ENCODE measurements at regions not wholly inside any gene's neighbourhood (a gene's known extent, or its start where the extent isn't known, plus 50 kb on each side); places are given as distances from the start of the nearest gene placed in this dataset.
"Not testable (repeated sequence)": the region's sequence is repeated elsewhere in the genome, so short reads cannot be mapped to it uniquely, and the experiment has no call there.

DNA sequence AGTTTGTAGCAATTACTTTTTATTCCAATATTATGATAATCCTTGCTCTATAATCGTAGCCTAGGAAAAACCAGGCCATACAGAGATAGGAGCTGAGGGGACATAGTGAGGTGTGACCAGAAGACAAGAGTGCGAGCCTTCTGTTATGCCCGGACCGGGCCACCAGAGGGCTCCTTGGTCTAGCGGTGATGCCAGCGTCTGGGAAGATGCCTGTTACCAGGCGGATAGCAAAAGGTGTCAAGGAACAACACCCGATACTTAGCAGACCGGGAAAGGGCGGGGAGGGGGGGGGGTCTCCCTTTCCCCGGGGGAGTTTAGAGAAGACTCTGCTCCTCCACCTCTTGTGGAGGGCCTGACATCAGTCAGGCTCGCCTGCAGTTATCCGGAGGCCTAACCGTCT, 67.1 kb upstream of the MUC20 start:
- peak; percentile 18 for DNase-seq
- H3K4me3 ChIP-seq, result not testable (repeated sequence)

DNA sequence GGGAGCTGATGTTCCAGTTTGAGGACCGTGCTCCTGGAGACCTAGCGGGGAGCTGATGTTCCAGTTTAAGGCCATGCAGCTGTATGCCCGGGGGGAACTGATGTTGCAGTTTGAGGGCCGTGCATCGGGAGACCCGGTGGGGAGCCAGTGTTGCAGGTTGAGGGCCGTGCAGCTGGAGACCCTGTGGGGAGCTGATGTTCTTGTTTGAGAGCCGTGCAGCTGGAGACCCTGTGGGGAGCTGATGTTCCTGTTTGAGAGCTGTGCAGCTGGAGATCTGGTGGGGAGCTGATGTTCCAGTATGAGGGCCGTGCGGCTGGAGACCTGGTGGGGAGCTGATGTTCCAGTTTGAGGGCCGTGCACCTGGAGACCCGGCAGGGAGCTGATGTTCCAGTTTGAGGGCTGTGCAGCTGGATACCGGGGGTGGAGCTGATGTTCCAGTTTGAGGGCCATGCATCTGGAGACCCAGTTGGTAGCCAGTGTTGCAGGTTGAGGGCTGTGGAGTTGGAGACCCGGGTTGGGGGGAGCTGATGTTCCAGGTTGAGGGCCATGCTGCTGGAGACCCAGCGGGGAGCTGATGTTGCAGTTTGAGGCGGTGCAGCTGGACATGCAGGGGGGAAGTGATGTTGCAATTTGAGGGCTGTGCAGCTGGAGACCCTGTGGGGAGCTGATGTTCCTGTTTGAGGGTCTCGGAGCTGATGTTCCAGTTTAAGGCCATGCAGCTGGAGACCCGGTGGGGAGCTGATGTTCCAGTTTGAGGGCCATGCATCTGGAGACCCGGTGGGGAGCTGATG, 64.4 kb upstream of the APOD start:
- in situ Hi-C loops (cut with MboI; ENCODE audit: low pct_ligation_motif_present in 1 of 4, low pct_unique_long_range_greater_than_20kb in 1 of 4, low sequenced_read_pairs in 3 of 4); H3K36me3 ChIP-seq; H3K27me3 ChIP-seq; intact Hi-C loops (cut with DNase I; ENCODE audit: low total_unique reads); H3K4me3 ChIP-seq; H3K4me1 ChIP-seq; H3K9me3 ChIP-seq; H3K27ac ChIP-seq; DNase-seq: not testable (repeated sequence)
- WGBS, 2 donors (ENCODE audit: low coverage in 1 of 2), result 97% methylated on average over 16 of the region's 19 CpGs; no CpG with 5 or more reads in 1 of the 2 donors

More for the DNA sequence above, 67.1 kb upstream of the MUC20 start:
- intact Hi-C loops (cut with DNase I; ENCODE audit: low total_unique reads); H3K4me1 ChIP-seq; H3K36me3 ChIP-seq; H3K27ac ChIP-seq; H3K9me3 ChIP-seq; in situ Hi-C loops (cut with MboI; ENCODE audit: low pct_ligation_motif_present in 1 of 4, low pct_unique_long_range_greater_than_20kb in 1 of 4, low sequenced_read_pairs in 3 of 4); H3K27me3 ChIP-seq: not testable (repeated sequence)
- no CpG with 5 or more reads among the region's 14 CpGs for WGBS, 2 donors (ENCODE audit: low coverage in 1 of 2)
- TF ChIP-seq, protein P1, sequence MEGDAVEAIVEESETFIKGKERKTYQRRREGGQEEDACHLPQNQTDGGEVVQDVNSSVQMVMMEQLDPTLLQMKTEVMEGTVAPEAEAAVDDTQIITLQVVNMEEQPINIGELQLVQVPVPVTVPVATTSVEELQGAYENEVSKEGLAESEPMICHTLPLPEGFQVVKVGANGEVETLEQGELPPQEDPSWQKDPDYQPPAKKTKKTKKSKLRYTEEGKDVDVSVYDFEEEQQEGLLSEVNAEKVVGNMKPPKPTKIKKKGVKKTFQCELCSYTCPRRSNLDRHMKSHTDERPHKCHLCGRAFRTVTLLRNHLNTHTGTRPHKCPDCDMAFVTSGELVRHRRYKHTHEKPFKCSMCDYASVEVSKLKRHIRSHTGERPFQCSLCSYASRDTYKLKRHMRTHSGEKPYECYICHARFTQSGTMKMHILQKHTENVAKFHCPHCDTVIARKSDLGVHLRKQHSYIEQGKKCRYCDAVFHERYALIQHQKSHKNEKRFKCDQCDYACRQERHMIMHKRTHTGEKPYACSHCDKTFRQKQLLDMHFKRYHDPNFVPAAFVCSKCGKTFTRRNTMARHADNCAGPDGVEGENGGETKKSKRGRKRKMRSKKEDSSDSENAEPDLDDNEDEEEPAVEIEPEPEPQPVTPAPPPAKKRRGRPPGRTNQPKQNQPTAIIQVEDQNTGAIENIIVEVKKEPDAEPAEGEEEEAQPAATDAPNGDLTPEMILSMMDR (IDR thresholded peaks at IDR 0.05), result peak in 4 of 5 experiments; percentile 7 to 81 (median 32)

DNA sequence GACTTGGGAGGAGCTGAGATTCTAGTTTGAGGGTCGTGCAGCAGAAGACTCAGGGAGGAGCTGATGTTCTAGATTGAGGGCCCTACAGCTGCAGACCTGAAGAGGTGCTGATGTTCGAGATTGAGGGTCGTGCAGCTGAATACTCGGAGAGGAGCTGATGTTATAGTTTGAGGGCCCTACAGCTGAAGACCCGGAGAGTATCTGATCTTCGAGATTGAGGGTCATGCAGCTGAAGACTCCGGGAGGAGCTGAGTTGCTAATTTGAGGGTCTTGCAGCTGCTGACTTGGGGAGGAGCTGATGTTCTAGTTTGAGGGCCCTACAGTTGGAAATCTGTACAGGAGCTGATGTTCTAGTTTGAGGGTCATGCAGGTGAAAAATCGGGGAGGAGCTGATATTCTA, 62.1 kb upstream of the APOD start:
- H3K36me3 ChIP-seq; H3K4me1 ChIP-seq; H3K9me3 ChIP-seq; H3K27ac ChIP-seq; in situ Hi-C loops (cut with MboI; ENCODE audit: low pct_ligation_motif_present in 1 of 4, low pct_unique_long_range_greater_than_20kb in 1 of 4, low sequenced_read_pairs in 3 of 4); DNase-seq; H3K27me3 ChIP-seq; intact Hi-C loops (cut with DNase I; ENCODE audit: low total_unique reads); H3K4me3 ChIP-seq: not testable (repeated sequence)
- 90% methylated on average over 8 of the region's 8 CpGs; no CpG with 5 or more reads in 1 of the 2 donors for whole genome bisulfite sequencing, 2 donors (ENCODE audit: low coverage in 1 of 2)

DNA sequence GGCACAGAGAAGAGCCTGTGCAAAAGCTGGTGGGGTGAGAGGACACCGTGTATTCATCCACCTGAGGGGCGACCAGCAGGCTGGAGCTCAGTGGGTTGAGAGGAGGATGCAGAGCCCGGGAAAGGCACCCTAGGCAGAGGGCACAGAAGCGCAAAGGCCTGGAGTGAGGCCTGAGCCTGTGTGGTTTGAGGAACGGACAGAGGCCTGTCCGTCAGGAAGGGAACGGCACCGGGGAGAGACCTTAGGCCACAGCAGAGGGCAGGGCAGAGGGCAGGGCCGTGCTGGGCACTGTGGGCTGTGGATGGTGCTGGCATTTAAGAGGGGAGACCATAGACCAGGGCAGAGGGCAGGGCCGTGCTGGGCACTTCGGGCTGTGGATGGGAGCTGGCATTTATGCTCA, 59.5 kb upstream of the APOD start:
- H3K4me1 ChIP-seq; intact Hi-C loops (cut with DNase I; ENCODE audit: low total_unique reads); H3K4me3 ChIP-seq; H3K36me3 ChIP-seq; DNase-seq; H3K27ac ChIP-seq; H3K27me3 ChIP-seq; in situ Hi-C loops (cut with MboI; ENCODE audit: low pct_ligation_motif_present in 1 of 4, low pct_unique_long_range_greater_than_20kb in 1 of 4, low sequenced_read_pairs in 3 of 4); H3K9me3 ChIP-seq: not testable (repeated sequence)
- 86 to 100% methylated on average over 3 to 10 of the region's 11 CpGs for WGBS, 2 donors (ENCODE audit: low coverage in 1 of 2)

DNA sequence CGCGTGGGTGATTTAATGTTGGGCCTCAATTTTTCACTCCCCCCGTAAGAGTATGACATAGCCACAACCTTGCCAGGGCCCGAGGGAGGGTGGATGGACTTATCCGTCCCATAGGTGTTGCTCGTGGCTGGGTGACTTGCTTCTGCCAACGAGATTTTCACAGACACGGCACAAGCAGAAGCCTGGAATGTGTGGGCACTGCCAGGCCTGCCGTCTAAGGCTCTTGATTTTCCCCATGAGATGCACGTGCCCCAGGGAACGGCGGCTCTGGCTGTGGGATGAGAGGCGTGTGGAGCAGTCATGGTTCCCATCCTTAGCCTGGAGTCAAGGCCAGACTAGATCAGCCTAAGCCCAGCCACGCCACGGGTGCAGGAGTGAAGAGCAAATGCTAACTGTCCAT, 58.6 kb upstream of the APOD start:
- H3K9me3 ChIP-seq; DNase-seq; H3K36me3 ChIP-seq; intact Hi-C loops (cut with DNase I; ENCODE audit: low total_unique reads); H3K4me3 ChIP-seq; H3K4me1 ChIP-seq; H3K27me3 ChIP-seq; H3K27ac ChIP-seq; in situ Hi-C loops (cut with MboI; ENCODE audit: low pct_ligation_motif_present in 1 of 4, low pct_unique_long_range_greater_than_20kb in 1 of 4, low sequenced_read_pairs in 3 of 4): not testable (repeated sequence)
- WGBS, 2 donors (ENCODE audit: low coverage in 1 of 2), result 90 to 92% methylated on average over 2 to 15 of the region's 15 CpGs

DNA sequence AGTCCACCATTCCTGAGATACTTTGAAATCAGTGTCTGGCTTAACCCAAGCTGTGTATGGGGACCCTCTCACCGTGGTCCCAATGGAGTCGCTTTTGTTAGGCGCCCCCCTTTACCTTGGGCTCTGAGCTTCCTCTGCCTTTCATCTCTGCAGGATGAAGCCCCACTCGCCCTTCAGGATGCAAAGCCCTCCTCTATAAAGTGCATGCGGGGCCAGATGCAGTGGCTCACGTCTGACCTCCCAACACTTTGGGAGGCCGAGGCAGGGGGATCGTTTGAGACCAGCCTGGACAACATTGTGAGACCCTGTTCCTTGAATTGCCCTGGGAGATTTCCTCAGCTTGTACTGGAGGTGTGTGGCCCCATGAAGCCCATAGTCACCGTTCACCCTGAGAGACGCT, 54.7 kb upstream of the APOD start:
- intact Hi-C loops (cut with DNase I; ENCODE audit: low total_unique reads); H3K4me3 ChIP-seq; H3K27ac ChIP-seq; in situ Hi-C loops (cut with MboI; ENCODE audit: low pct_ligation_motif_present in 1 of 4, low pct_unique_long_range_greater_than_20kb in 1 of 4, low sequenced_read_pairs in 3 of 4); H3K9me3 ChIP-seq; H3K27me3 ChIP-seq; H3K36me3 ChIP-seq; H3K4me1 ChIP-seq; DNase-seq: not testable (repeated sequence)
- WGBS, 2 donors (ENCODE audit: low coverage in 1 of 2), result 96% methylated on average over 10 of the region's 10 CpGs; no CpG with 5 or more reads in 1 of the 2 donors

DNA sequence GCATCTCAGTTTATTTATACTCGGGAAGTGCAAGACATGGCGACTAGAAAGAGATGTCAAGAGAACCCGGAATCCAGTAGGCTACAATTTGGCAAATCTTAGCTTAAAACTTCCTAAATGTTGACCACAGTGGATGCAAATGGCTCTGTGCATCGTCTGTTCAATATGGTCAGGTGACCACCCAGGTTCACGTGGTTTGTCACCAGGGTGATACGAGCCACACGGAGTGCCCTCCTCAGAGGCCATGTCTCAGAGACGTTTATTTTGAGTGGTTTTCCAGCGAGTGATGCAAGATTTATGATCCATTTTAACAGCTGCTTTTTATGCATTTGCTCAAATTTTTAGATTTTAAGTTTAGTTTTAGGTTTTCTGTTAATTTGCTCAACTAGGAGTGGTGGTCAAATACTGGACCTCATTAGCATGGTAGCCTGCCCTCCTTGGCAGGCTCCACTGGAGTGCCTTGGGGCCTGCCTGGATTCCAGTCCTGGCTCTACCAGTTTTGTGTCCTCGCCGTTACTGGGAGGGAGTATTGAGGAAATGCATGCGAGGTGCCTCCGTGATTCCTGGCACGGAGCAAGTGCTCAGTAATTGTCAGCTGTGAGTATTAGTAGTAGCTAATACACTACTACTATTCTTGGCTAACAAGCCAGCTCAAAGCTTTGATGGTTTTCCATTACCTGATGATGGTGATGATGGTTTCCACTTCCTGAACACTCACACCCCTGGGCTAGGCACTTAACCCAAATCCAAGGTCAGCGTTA, 53.9 kb upstream of the APOD start:
- H3K9me3 ChIP-seq; H3K27ac ChIP-seq; H3K4me3 ChIP-seq; H3K27me3 ChIP-seq; H3K4me1 ChIP-seq; in situ Hi-C loops (cut with MboI; ENCODE audit: low pct_ligation_motif_present in 1 of 4, low pct_unique_long_range_greater_than_20kb in 1 of 4, low sequenced_read_pairs in 3 of 4); H3K36me3 ChIP-seq; intact Hi-C loops (cut with DNase I; ENCODE audit: low total_unique reads); DNase-seq: not testable (repeated sequence)
- WGBS, 2 donors (ENCODE audit: low coverage in 1 of 2), result 65 to 83% methylated on average over 5 to 14 of the region's 15 CpGs

DNA sequence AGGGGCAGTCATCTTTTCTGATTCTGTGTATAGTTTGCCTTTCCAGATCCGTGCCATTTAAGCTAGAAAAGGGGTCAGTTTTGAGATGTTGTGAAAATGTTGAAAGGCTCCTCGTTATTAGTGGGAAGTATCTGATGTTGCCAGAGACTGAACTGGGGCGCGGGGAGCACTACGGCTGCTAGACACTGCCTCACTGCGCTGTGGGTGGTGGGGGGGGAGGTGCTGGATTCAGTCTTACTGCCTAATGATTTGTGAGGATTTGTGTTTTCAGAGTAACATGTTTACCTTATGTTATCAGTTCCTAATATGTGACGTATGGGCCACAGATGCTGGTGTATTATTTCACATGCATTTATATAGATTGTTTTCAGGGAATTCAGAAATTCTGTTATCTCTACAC, 53.3 kb upstream of the APOD start:
- H3K27ac ChIP-seq; H3K36me3 ChIP-seq; H3K4me3 ChIP-seq; intact Hi-C loops (cut with DNase I; ENCODE audit: low total_unique reads); H3K4me1 ChIP-seq; H3K27me3 ChIP-seq; in situ Hi-C loops (cut with MboI; ENCODE audit: low pct_ligation_motif_present in 1 of 4, low pct_unique_long_range_greater_than_20kb in 1 of 4, low sequenced_read_pairs in 3 of 4); DNase-seq; H3K9me3 ChIP-seq: not testable (repeated sequence)
- 82% methylated on average over 7 of the region's 7 CpGs; no CpG with 5 or more reads in 1 of the 2 donors for WGBS, 2 donors (ENCODE audit: low coverage in 1 of 2)

DNA sequence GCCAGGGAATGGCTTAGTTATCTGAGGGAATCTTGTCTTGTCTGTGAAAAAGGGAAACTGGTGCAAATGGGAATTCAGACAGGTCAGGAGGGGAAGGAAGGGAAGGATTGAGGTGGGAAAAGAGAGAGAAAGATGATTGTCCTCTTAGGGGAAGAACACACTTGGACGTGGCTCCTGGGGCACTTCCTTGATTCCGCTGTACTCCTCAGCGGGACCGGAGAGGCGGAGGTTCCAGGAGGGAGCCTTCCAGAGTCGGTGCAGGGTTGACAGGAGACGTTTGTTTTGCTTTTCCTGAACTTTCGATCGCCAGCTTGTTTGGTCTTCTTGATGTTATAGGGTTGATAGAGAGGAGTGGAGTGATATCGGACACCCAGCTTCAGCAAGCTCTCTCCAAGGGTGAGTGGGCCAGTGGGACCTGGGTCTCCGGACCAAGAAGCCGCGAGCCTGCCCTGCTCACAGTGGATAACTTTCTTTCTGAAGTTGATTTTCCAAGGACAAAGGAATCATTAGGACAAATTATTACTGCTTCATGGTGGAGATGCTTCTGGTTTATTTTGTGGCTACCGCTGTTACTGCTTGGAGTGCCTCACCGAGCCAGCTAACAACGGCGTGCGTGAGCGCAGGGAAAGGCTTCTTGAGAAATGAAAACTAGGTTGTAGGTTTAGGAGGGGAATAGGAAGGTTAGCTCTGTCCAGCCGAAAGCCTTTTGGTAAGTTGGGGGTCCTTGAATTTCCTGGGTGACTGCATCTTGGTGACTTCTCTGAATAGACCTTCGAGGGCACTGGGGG, 52.4 kb upstream of the APOD start:
- H3K9me3 ChIP-seq; H3K4me1 ChIP-seq; in situ Hi-C loops (cut with MboI; ENCODE audit: low pct_ligation_motif_present in 1 of 4, low pct_unique_long_range_greater_than_20kb in 1 of 4, low sequenced_read_pairs in 3 of 4); intact Hi-C loops (cut with DNase I; ENCODE audit: low total_unique reads); H3K36me3 ChIP-seq; H3K27me3 ChIP-seq: not testable (repeated sequence)
- WGBS, 2 donors (ENCODE audit: low coverage in 1 of 2), result 68 to 76% methylated on average over 7 to 20 of the region's 21 CpGs
- Histone ChIP-seq H3K4me3 (peak overlapping the region in 2 of 4 donors; percentile 4 to 32), H3K27ac (peak overlapping the region; percentile 38 to 80 (median 64))
- DNase-seq, result peak; percentile 41
